GM18519 (cell line): ENCODE measurements at regions not wholly inside any gene's neighbourhood (a gene's known extent, or its start where the extent isn't known, plus 50 kb on each side); places are given as distances from the start of the nearest gene placed in this dataset.

Experiments used
- ATAC-seq: cut with Tn5 transposase; IDR thresholded peaks from one replicate; pipeline ENCODE4 v1.9.1; 2021; ENCODE audit warnings: mild to moderate bottlenecking, moderate library complexity; ENCODE audit not compliant: unreplicated experiment, low FRiP score

DNA sequence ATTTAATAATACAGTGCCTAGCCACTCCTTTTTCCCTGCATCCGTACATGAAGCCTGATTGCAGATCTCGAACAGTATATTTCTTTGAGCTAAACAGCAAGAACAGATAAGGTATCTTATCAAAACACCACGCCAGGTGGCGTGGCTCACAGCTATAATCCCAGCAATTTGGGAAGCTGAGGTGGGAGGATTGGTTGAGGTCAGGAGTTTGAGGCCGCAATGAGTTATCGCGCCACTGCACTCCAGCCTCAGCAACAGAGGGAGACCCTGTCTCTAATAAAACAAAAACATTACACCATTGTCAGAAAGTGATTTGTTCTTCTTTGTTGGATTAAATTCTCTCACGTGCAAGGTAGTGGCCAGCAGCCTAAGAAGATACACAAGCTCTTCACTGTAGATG lies 291.2 kb upstream of the DMRT1 start:
- no peak for ATAC-seq

DNA sequence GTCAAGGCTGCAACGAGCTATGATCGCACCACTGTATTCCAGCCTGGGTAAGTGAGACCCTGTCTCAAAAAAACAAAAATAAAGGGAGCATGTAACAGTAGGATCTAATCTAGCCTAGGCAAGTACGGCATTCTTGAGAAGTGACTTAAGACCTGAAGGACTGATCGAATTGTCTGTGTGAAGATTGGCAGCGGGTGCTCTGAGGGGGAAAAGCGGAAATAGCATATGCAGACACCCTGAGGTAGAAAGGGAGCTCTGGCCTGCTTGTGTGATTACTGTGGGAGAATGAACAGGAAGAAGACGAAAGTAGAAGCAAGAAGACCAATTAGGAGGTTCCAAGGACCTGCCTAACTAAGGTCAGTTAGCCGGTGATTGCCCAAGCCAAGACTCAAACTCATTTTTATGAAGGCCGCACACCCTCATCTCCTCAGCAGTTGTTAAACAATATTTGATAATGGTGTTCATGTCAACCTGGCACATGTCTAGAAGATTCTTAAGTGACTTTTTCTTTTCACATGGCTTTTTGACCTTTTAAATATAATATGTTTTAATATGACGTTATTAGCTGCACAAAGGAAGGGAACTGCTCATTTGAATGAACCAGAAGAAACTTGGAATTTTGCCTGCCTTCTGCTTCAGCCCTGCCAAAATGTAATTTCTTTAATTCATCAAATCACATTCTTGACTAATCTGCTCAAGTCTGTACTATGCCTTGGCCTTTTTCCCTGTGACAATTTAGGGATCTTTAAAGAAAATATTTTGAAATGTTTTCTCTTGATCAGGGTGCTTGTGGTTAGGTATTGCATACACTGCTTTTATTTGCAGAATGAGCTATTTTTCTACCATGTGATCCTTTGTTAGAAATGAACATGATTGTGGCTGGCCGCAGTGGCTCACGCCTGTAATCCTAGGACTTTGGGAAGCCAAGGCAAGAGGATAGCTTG lies 289.2 kb upstream of the DMRT1 start:
- ATAC-seq, result no peak

DNA sequence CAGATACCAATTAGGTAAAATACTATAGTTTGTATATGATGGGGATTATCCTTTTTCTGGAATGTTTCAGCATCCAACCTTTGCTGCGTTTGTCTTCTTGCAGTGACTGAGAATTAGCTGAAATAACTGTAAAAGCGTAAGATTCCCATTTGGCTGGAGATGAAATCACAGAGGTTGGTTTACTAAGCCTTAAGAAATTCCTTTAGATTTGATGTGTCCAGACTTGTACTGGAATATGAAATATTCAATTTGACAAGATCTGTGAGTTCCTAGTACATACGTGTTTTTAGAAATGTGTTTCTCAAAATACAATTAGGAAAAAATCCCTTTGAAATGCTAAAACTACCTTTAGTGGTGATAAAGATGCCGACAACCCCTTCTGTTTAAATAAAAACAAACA lies 286.0 kb upstream of the DMRT1 start:
- ATAC-seq, result no peak

DNA sequence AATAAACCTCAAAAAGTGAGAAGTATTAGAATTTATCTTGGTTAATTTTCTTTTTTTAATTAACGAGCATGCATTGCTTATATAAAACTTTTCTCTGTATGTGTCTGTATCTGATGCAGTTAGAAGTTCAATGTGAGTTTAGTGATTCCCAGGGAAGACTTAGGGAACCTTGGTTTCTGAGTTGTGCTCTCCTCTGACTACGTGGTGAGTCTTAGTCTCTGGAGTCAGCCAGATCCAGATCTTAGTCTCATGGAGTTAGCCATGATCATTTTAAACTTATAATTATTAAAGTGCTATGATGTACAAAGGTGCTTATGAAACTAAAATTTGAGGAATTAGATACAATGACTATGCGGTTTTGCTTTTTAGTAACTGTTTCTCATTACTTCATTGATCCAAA lies 285.3 kb upstream of the DMRT1 start:
- ATAC-seq, result no peak

DNA sequence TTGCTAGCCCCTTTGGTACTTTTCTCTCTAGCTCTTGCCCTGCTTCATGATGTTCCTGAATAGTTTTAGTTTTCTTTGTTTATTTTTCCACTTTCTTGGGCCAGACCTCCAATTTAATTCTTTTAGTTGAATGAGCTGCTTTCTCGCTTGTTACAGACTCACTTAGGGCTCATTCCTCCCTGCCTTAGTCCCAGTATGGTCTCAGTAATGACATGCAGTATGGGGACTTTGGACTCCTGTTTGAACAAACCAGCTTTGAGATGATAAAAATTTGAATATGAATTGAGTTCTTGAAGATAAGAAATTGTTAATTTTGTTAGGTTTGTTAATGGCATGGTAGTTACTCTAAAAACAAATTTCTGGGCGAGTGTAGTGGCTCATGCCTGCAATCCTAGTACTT lies 284.8 kb upstream of the DMRT1 start:
- no peak for ATAC-seq

DNA sequence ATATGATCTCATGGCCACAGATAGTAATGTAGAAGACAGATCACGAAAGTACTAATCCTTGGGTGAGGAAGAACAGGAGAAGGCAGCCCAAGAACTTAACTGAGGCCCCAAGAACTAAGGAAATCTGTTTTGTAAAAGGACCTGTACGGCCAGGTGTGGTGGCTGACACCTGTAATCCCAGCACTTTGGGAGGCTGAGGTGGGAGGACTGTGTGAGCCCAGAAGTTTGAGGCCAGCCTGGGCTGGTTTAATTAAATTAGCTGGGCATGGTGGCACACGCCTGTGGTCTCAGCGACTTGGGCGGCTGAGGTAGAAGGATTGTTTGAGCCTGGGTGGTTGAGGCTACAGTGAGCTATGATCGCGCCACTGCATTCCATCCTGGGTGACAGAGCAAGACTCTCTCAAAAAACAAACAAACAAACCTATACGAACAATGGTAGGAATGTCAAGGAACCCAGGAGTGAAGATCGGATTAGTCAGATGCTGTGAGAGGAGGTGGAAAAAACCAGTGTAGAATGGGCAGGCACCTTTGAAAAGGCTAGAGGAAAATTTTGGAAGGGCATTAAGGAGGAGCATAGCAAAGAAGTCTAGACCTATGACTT lies 283.8 kb upstream of the DMRT1 start:
- ATAC-seq, result no peak

DNA sequence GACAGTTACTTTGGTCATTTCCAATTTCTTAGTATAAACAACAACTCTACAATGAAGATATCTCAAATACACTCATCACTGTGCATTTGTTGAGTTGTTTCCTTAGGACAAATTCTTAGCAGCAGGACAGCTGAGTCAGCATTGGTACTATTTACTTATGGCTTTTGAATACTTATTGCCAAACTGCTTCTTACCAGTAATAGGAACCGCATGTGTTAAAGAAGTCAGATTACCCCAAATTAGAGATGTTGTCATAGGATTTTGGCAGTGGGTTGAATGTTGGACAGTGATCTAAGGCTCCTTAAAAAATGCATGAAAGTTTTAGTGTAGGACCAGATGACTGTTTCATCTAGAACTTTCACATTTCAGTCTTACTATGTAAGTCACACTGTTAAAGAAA lies 280.1 kb upstream of the DMRT1 start:
- ATAC-seq, result no peak

DNA sequence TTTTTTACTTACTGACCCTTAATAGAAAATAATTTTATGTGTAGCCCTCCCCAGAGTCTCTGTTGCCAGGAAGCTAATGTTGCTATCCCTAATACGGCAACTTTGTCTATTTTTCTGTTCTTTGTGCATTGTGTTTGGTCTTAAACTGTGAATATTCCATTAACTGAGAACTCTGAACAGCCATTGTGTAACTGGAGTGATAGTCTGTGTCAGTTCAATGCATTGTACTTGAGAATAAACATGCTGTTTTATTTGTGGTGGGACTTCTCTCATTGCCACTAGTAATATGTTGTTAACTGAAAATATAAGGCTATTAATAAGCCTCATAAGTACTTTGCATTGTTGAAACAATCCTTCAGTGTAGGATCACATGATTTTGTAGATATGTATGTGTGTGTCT lies 278.3 kb upstream of the DMRT1 start:
- ATAC-seq, result no peak

DNA sequence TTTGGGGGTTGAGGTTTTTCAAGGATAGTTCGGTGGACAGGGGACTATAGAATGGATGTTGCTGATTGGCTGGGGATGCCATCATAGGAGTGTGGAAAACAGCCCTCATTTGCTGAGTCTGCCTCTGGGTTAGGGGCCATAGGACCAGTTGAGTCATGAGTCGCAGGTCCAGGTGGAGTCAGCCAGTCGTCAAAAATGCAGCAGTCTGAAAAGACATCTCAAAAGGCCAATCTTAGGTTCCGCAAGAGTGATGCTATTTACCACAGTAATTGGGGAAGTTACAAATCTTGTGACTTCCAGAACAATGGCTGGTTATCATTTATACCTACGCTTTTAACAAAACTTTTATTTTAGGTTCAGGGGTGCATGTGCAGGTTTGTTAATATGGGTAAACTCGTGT lies 276.0 kb upstream of the DMRT1 start:
- ATAC-seq, result no peak

DNA sequence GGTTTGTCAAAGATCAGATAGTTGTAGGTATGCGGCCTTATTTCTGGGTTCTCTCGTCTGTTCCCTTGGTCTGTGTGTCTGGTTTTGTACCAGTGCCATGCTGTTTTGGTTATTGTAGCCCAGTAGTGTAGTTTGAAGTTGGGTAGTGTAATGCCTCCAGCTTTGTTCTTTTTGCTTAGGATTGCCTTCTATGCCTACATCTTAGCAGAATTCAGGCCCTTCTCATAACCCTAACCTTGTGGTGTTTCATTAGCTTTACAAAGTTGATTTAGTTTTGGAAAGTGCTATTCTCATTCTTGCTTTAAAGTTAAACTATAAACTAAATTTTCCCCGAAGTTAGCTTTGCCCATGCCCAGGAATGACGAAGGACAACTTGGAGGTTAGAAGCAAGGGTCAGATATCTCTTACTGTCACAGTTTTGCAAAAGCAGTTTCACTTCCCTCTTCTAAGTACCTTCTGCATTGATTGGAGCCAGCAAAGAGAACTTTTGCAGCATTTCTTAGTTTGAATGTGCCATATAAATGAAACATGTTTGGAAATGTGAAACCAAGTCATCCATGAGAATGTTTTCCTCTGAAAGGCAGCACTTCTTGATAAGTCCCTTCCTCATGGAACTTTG lies 274.3 kb upstream of the DMRT1 start:
- peak; percentile 81 for ATAC-seq

DNA sequence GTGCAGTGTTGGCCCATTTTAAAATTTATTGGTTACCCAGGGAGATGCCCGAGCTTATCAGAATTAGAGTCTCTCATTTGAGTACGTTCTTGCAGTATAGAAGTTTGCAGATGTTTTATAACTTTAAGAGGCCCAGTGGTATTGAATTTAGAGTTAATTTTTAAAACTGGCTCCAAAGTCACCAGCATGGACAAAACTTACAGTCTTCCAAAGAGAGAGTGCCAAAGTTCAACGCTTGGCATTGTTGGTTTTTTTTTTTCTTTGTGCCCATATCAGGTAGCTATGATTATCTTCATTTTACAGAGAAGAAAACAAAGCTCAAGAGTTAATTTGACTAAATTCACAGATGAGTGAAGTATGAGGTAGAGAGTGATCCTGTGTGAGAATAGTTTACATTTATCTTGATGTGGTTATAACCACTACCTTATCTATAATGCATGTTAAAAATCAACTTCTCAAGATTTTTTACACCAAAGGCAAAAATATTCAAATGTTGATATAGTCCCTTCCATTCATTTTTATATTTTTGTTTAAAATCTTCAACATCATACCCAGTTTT lies 273.7 kb upstream of the DMRT1 start:
- no peak for ATAC-seq

DNA sequence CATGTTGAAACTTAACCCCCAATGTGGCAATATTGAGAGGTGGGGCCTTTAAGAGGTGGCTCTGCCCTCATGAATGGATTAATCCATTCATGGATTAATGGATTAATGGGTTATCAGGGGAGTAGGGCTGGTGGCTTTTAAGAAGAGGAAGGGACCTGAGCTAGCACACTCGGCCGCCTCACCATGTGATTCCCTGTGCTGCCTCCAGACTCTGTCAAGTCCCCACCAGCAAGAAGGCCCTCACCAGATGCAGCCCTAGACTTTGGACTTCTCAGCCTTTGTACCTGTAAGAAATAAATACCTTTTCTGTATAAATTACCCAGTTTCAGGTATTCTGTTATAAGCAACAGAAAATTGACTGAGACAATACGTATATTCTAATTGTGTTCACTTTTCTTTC lies 272.2 kb upstream of the DMRT1 start:
- no peak for ATAC-seq

DNA sequence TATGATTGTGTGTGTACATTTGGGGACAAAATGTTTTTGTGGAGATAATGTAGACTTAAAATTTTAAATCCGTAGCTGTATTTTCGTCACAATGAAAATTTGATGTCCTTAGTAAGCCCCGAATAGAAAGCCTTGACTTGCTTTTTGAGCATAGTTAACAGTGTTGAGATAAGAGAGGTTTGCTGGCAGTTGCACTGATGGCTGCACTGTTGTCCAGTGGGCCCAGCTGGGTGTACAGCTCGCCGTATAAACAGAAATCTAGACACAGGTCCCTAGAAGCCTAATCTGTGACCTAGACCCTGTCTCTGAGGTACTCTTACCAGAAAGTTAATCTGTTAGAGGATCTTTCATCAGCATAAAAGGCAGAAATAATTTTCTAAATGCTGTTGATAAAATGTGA lies 271.3 kb upstream of the DMRT1 start:
- ATAC-seq, result no peak

DNA sequence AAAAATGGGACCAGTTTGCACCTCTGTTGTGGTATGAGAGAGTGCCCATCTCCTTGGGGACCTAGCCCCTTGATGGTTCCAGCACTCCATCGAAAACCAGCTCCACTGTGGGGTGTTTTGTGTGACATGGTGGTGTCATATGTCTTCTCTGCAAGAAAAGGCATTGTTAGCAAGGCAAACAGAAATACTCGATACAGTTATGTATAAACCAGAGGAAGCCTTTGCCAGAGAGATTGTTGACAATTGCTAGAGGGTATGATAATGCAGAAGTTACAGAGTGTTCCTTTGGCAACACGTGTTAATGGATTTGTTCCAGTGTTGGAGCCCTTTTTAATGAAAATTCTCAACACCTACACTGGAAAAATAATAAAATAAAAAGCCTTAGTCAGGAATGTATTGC lies 270.4 kb upstream of the DMRT1 start:
- no peak for ATAC-seq

DNA sequence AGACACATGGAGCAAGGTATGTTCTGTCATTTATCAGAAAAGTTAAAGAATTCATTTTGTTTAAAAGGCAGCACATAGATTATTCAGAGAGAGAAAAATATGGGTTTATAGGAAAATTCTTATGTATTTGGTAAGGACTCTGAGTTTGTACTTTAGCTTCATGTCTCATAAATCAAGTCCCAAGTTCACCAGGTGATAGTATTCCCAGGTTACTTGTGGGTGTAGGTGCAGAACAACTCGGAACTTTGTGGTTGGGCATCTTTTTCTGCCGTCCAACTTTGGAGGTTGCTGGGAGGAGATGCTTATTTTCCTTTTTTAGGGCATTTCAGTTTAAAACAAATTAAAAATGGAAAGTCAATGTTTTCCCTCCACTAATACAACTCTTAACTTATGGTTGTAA lies 269.8 kb upstream of the DMRT1 start:
- ATAC-seq, result no peak

DNA sequence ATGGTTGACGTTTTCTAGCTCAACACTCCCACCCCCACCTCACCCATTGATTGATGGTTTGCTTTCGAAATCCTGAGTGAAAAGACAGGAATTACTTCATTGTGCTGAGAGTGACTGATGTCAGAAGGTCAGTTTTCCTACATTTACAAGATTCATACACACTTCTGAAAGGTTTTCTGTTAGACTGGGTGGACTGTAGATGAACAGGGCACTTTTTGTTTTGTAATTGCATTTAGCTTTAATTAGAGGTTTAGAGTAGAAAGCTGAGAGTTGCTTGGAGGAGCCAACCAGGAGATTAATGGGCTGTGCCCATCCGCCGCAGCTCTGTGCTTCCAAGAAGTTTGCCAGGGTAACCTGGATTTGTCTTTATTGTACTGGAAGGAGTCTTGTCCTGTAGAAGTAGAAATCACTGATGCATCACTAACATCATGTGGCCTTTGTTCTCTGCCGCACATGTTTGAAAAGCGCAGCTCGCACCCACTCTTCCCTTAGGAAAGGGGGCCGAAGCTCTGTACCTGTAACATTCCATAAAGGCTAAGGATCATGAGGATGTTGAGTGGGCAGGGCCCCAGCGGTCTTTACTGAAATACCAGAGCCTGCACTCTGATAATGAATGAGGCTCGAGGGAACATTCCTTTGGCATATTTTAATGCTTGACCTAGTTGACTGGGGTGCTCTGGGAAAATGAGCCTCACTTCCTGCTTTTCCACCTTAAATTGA lies 267.6 kb upstream of the DMRT1 start:
- no peak for ATAC-seq

DNA sequence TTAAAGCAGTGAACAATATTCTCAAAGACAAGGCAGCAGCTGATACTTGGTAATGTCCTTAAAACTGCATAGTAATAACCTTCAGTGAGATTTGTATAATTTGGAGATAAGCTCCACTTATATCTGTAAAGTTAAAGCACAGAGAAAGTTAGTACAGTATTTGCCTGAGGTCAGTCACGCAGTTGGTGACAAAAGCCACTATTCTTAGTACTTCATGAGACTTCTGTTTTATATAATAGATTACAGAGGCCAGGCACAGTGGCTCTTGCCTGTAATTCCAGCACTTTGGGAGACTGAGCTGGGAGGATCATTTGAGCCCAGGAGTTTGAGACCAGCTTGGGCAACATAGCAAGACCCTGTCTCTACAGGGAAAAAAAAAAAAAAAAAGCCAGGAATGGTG lies 266.4 kb upstream of the DMRT1 start:
- ATAC-seq, result no peak

DNA sequence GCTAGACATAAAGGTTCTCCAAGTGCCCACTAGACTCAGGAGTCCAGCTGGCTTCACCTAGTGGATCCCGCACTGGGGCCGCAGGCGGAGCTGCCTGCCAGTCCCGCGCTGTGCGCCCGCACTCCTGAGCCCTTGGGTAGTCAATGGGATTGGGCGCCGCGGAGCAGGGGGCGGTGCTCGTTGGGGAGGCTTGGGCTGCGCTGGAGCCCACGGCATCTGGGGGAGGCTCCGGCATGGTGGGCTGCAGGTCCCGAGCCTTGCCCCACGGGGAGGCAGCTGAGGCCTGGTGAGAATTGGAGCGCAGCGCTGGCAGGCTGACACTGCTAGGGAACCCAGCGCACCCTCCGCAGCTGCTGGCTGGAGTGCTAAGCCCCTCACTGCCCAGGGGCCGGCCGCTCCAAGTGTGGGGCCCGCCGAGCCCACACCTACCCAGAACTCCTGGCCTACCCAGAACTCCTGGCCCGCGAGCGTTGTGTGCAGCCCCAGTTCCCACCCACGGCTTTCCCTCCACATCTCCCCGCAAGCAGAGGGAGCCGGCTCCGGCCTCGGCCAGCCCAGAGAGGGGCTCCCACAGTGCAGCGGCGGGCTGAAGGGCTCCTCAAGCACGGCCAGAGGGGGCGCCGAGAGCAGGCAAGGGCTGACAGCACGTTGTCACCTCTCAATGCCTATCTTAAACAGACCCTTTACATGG lies 260.7 kb upstream of the DMRT1 start:
- no peak for ATAC-seq

DNA sequence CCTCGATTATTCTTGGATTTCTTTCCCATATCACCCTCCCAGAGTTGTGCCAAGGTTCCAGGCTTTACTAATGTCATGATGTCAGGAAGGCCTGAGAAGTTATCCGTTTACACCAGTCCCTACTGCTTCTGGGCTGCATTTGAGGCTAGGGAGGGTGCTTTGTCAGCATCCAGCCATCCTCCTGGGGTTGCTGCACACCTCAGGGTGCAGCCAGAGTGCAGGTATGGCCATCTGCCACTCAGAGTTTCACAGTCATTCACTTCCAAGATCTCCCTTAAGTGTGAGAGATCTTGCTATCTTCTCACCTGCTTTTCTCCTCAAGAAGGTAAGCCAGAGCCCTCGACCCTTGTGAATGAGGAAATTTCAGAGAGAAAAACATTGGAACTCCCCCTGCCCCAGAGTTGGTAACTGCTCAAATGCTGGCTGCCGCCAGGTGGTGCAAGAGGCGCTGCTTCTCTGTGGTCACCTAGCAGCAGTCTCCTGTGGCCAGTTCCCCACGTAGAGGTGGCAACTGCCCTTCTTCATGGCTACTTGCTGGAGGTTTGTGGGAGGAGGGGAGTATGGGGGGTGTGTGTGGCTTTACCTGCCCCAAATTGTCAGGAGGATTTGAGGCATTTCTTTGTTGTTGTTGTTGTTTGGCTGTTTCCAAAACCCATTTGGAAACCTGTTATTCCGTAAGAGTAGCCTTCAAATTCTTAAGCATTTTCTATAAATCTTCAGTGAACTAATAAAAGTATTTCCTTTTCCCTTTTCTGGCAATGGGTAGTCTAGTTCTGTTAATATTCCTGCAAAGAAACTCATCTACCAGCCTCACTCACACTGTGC lies 259.6 kb upstream of the DMRT1 start:
- no peak for ATAC-seq
